ENCODE measurements at regions not wholly inside any gene's neighbourhood (a gene's known extent, or its start where the extent isn't known, plus 50 kb on each side); places are given as distances from the start of the nearest gene placed in this dataset.

- H3K27me3 ChIP-seq (ENCODE audit: insufficient read depth, low read length) = no peaks in the 10 kb centered on the region
- POLR2A ChIA-PET (ENCODE audit: partially characterized antibody) = no interaction called here
- no peak overlapping the region for H3K27ac ChIP-seq (ENCODE audit: low read depth, low read length)
- CTCF ChIA-PET (ENCODE audit: partially characterized antibody) = no interaction called here
- Mint-ChIP-seq H3K4me1 (no peaks in the 10 kb centered on the region), H3K9me3 (peaks cover 0 to 3% (median 0%) of the 10 kb centered on the region in 8 donors), H3K36me3 (no peaks in the 10 kb centered on the region), H3K27me3 (peaks cover 0 to 2% of the 10 kb centered on the region in 2 donors), H3K4me3 (no peak overlapping the region), H3K27ac (no peak overlapping the region)
- H3K4me3 ChIP-seq (ENCODE audit: low read length in 2 of 2) = no peak overlapping the region
- intact Hi-C loops (cut with micrococcal nuclease) = no loop called here
- no peak for DNase-seq
- H3K4me1 ChIP-seq (ENCODE audit: insufficient read depth, low read length) = no peaks in the 10 kb centered on the region
- H3K9me3 ChIP-seq (ENCODE audit: control insufficient read depth in 1 of 2, low read length in 2 of 2) = no peaks in the 10 kb centered on the region
- no peaks in the 10 kb centered on the region for H3K36me3 ChIP-seq (ENCODE audit: insufficient read depth, low read length)
Observed at GRCh38 chr6:21807299-21808044, 213.9 kb downstream of the SOX4 start.

- no peaks in the 10 kb centered on the region for H3K9me3 ChIP-seq (ENCODE audit: control insufficient read depth in 1 of 2, low read length in 2 of 2)
- Mint-ChIP-seq H3K9me3 (peaks cover 0 to 3% (median 0%) of the 10 kb centered on the region in 8 donors), H3K27me3 (peaks cover 0 to 2% of the 10 kb centered on the region in 2 donors), H3K36me3 (no peaks in the 10 kb centered on the region), H3K4me1 (no peaks in the 10 kb centered on the region), H3K27ac (no peak overlapping the region), H3K4me3 (no peak overlapping the region)
- no peaks in the 10 kb centered on the region for H3K27me3 ChIP-seq (ENCODE audit: insufficient read depth, low read length)
- H3K27ac ChIP-seq (ENCODE audit: low read depth, low read length) = no peak overlapping the region
- DNase-seq = no peak
- ChIA-PET CTCF (ENCODE audit: partially characterized antibody) (interaction anchor here (0.7 kb wide), 1 partner anchor 219 kb away, joined by 3 read pairs; no protein-coding TSS in a partner anchor), POLR2A (ENCODE audit: partially characterized antibody) (no interaction called here)
- H3K4me3 ChIP-seq (ENCODE audit: low read length in 2 of 2) = no peak overlapping the region
- no peaks in the 10 kb centered on the region for H3K36me3 ChIP-seq (ENCODE audit: insufficient read depth, low read length)
- intact Hi-C loops (cut with micrococcal nuclease) = no loop called here
- H3K4me1 ChIP-seq (ENCODE audit: insufficient read depth, low read length) = no peaks in the 10 kb centered on the region
Observed at GRCh38 chr6:21808045-21808470, 214.5 kb downstream of the SOX4 start.

- Mint-ChIP-seq H3K27me3 (peaks cover 0 to 2% of the 10 kb centered on the region in 2 donors), H3K4me3 (no peak overlapping the region), H3K9me3 (peaks cover 0 to 3% (median 0%) of the 10 kb centered on the region in 8 donors), H3K36me3 (no peaks in the 10 kb centered on the region), H3K27ac (no peak overlapping the region), H3K4me1 (no peaks in the 10 kb centered on the region)
- Histone ChIP-seq H3K9me3 (ENCODE audit: control insufficient read depth in 1 of 2, low read length in 2 of 2) (no peaks in the 10 kb centered on the region), H3K27ac (ENCODE audit: low read depth, low read length) (no peak overlapping the region), H3K36me3 (ENCODE audit: insufficient read depth, low read length) (no peaks in the 10 kb centered on the region), H3K4me3 (ENCODE audit: low read length in 2 of 2) (no peak overlapping the region), H3K4me1 (ENCODE audit: insufficient read depth, low read length) (no peaks in the 10 kb centered on the region), H3K27me3 (ENCODE audit: insufficient read depth, low read length) (no peaks in the 10 kb centered on the region)
- intact Hi-C loops (cut with micrococcal nuclease) = no loop called here
- POLR2A ChIA-PET (ENCODE audit: partially characterized antibody) = no interaction called here
- CTCF ChIA-PET (ENCODE audit: partially characterized antibody) = interaction anchor here (0.7 kb wide), 1 partner anchor 218 kb away, joined by 3 read pairs; no protein-coding TSS in a partner anchor
- no peak for DNase-seq
Observed at GRCh38 chr6:21808551-21809242, 215.1 kb downstream of the SOX4 start.

- no peaks in the 10 kb centered on the region for H3K4me1 ChIP-seq (ENCODE audit: insufficient read depth, low read length)
- no peak overlapping the region for H3K4me3 ChIP-seq (ENCODE audit: low read length in 2 of 2)
- CTCF ChIA-PET (ENCODE audit: partially characterized antibody) = no interaction called here
- no peaks in the 10 kb centered on the region for H3K36me3 ChIP-seq (ENCODE audit: insufficient read depth, low read length)
- H3K9me3 ChIP-seq (ENCODE audit: control insufficient read depth in 1 of 2, low read length in 2 of 2) = no peaks in the 10 kb centered on the region
- Mint-ChIP-seq H3K4me3 (no peak overlapping the region), H3K4me1 (no peaks in the 10 kb centered on the region), H3K36me3 (no peaks in the 10 kb centered on the region), H3K27ac (no peak overlapping the region), H3K9me3 (peaks cover 0 to 2% (median 0%) of the 10 kb centered on the region in 8 donors), H3K27me3 (peaks cover 0 to 2% of the 10 kb centered on the region in 2 donors)
- no peak overlapping the region for H3K27ac ChIP-seq (ENCODE audit: low read depth, low read length)
- DNase-seq = no peak
- POLR2A ChIA-PET (ENCODE audit: partially characterized antibody) = no interaction called here
- intact Hi-C loops (cut with micrococcal nuclease) = no loop called here
- no peaks in the 10 kb centered on the region for H3K27me3 ChIP-seq (ENCODE audit: insufficient read depth, low read length)
Observed at GRCh38 chr6:21811484-21811883, 217.9 kb downstream of the SOX4 start.

GRCh38 chr6:21816231-21816630 is 222.7 kb downstream of the SOX4 start:
- CTCF ChIA-PET (ENCODE audit: partially characterized antibody) = no interaction called here
- H3K27ac ChIP-seq (ENCODE audit: low read depth, low read length) = no peak overlapping the region
- H3K9me3 Mint-ChIP-seq = peaks cover 0 to 4% (median 0%) of the 10 kb centered on the region in 8 donors
- H3K27me3 ChIP-seq (ENCODE audit: insufficient read depth, low read length) = no peaks in the 10 kb centered on the region
- H3K4me1 Mint-ChIP-seq = no peaks in the 10 kb centered on the region
- no peak overlapping the region for H3K27ac Mint-ChIP-seq
- no peaks in the 10 kb centered on the region for H3K36me3 ChIP-seq (ENCODE audit: insufficient read depth, low read length)
- POLR2A ChIA-PET (ENCODE audit: partially characterized antibody) = no interaction called here
- no peaks in the 10 kb centered on the region for H3K27me3 Mint-ChIP-seq
- no peak overlapping the region for H3K4me3 ChIP-seq (ENCODE audit: low read length in 2 of 2)
- intact Hi-C loops (cut with micrococcal nuclease) = no loop called here
- H3K4me1 ChIP-seq (ENCODE audit: insufficient read depth, low read length) = no peaks in the 10 kb centered on the region
- no peaks in the 10 kb centered on the region for H3K36me3 Mint-ChIP-seq
- no peaks in the 10 kb centered on the region for H3K9me3 ChIP-seq (ENCODE audit: control insufficient read depth in 1 of 2, low read length in 2 of 2)
- no peak overlapping the region for H3K4me3 Mint-ChIP-seq
- DNase-seq = no peak

- H3K4me1 ChIP-seq (ENCODE audit: insufficient read depth, low read length) = no peaks in the 10 kb centered on the region
- H3K36me3 ChIP-seq (ENCODE audit: insufficient read depth, low read length) = no peaks in the 10 kb centered on the region
- H3K27ac ChIP-seq (ENCODE audit: low read depth, low read length) = no peak overlapping the region
- Mint-ChIP-seq H3K4me1 (no peaks in the 10 kb centered on the region), H3K36me3 (no peaks in the 10 kb centered on the region), H3K27me3 (no peaks in the 10 kb centered on the region), H3K27ac (no peak overlapping the region), H3K4me3 (no peak overlapping the region), H3K9me3 (peaks cover 0 to 3% (median 0%) of the 10 kb centered on the region in 8 donors)
- ChIA-PET CTCF (ENCODE audit: partially characterized antibody) (no interaction called here), POLR2A (ENCODE audit: partially characterized antibody) (no interaction called here)
- no peak overlapping the region for H3K4me3 ChIP-seq (ENCODE audit: low read length in 2 of 2)
- no peaks in the 10 kb centered on the region for H3K27me3 ChIP-seq (ENCODE audit: insufficient read depth, low read length)
- H3K9me3 ChIP-seq (ENCODE audit: control insufficient read depth in 1 of 2, low read length in 2 of 2) = no peaks in the 10 kb centered on the region
- DNase-seq = no peak
- intact Hi-C loops (cut with micrococcal nuclease) = no loop called here
Observed at GRCh38 chr6:21820442-21820841, 226.9 kb downstream of the SOX4 start.

GRCh38 chr6:21823371-21823770 is 229.8 kb downstream of the SOX4 start:
- no peaks in the 10 kb centered on the region for H3K36me3 ChIP-seq (ENCODE audit: insufficient read depth, low read length)
- no peaks in the 10 kb centered on the region for H3K4me1 Mint-ChIP-seq
- no peak overlapping the region for H3K4me3 ChIP-seq (ENCODE audit: low read length in 2 of 2)
- no peaks in the 10 kb centered on the region for H3K36me3 Mint-ChIP-seq
- H3K4me1 ChIP-seq (ENCODE audit: insufficient read depth, low read length) = no peaks in the 10 kb centered on the region
- intact Hi-C loops (cut with micrococcal nuclease) = no loop called here
- no peak overlapping the region for H3K27ac ChIP-seq (ENCODE audit: low read depth, low read length)
- H3K4me3 Mint-ChIP-seq = no peak overlapping the region
- no peaks in the 10 kb centered on the region for H3K27me3 Mint-ChIP-seq
- H3K27me3 ChIP-seq (ENCODE audit: insufficient read depth, low read length) = no peaks in the 10 kb centered on the region
- ChIA-PET CTCF (ENCODE audit: partially characterized antibody) (no interaction called here), POLR2A (ENCODE audit: partially characterized antibody) (no interaction called here)
- H3K27ac Mint-ChIP-seq = no peak overlapping the region
- H3K9me3 Mint-ChIP-seq = peaks cover 0 to 5% (median 0%) of the 10 kb centered on the region in 8 donors
- no peak for DNase-seq
- no peaks in the 10 kb centered on the region for H3K9me3 ChIP-seq (ENCODE audit: control insufficient read depth in 1 of 2, low read length in 2 of 2)
